OCI-LY7 (cell line): ENCODE measurements at regions not wholly inside any gene's neighbourhood (a gene's known extent, or its start where the extent isn't known, plus 50 kb on each side); places are given as distances from the start of the nearest gene placed in this dataset.

Experiments used
- EZH2phosphoT487 ChIP-seq: fragments of 200-600 bp; sonication (generic); IDR thresholded peaks from 2 replicates; pipeline ENCODE4 v1.6.1; 2018; ENCODE audit warnings: low read depth, borderline replicate concordance, mild to moderate bottlenecking, mixed run types, antibody characterized with exemption, low read length, moderate library complexity, mixed read lengths
- TF ChIP-seq, protein P1 (sequence below): fragments of 200-600 bp; sonication (generic); conservative IDR thresholded peaks from 2 replicates; pipeline ENCODE4 v1.5.1; 2014; ENCODE audit warnings: mild to moderate bottlenecking, antibody characterized with exemption, low read length, moderate library complexity, mixed read lengths

DNA sequence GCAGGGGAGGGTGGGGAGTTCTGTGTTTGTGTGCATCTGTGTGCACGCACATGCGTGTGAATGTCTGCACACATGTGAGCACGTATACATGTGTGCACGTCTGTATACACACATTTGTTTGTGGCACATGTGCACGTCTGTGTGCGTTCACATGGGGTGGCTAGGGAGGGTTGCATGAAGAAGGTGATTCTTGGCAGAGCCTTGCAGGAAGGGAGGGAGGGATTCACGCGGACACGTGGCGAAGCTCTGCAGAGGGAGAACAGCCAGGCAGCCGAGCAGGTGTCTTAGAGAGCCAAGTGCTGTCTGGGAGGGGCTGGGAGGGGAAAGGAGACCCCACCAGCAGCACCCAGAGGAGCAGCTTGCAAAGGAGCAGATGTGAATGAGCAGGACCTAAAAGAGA is 372.1 kb downstream of the BRD1 start:
- TF ChIP-seq, protein P1, sequence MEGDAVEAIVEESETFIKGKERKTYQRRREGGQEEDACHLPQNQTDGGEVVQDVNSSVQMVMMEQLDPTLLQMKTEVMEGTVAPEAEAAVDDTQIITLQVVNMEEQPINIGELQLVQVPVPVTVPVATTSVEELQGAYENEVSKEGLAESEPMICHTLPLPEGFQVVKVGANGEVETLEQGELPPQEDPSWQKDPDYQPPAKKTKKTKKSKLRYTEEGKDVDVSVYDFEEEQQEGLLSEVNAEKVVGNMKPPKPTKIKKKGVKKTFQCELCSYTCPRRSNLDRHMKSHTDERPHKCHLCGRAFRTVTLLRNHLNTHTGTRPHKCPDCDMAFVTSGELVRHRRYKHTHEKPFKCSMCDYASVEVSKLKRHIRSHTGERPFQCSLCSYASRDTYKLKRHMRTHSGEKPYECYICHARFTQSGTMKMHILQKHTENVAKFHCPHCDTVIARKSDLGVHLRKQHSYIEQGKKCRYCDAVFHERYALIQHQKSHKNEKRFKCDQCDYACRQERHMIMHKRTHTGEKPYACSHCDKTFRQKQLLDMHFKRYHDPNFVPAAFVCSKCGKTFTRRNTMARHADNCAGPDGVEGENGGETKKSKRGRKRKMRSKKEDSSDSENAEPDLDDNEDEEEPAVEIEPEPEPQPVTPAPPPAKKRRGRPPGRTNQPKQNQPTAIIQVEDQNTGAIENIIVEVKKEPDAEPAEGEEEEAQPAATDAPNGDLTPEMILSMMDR, result no peak
- TF ChIP-seq EZH2phosphoT487, result no peak
